H1 (cell line): ENCODE measurements at regions not wholly inside any gene's neighbourhood (a gene's known extent, or its start where the extent isn't known, plus 50 kb on each side); places are given as distances from the start of the nearest gene placed in this dataset.

Experiments
- CTCF ChIA-PET: fragments of 300-600 bp; sonication (Branson Sonifier 250); formaldehyde crosslinking; loops from one replicate; lab custom pipeline; 2021; ENCODE audit not compliant: partially characterized antibody; lab: Charles Lee
- POLR2A ChIA-PET: fragments of 300-600 bp; sonication (Branson Sonifier 250); formaldehyde crosslinking; loops from one replicate; lab custom pipeline; 2021; ENCODE audit warnings: inconsistent platforms; ENCODE audit not compliant: partially characterized antibody; lab: Charles Lee
- DNase-seq, 2 experiments: peaks; one replicate each; pipeline versions ENCODE4 v3.0.0 to v3.0.0-alpha.2; 2010 to 2022; ENCODE audit warnings: low spot score in 2 of 2, low read depth in 1 of 2, mixed read lengths in 1 of 2
- FAIRE-seq: peaks from 2 replicates; lab custom pipeline; 2011; peaks lifted over from hg19 to GRCh38; lab: Jason Lieb, UNC
- H2AFZ ChIP-seq: 2 replicates; pipeline ENCODE4 v1.8.1; 2012; ENCODE audit warnings: low read length, inconsistent platforms
- H2AK5ac ChIP-seq: 2 replicates; pipeline ENCODE4 v1.6.1; 2013; ENCODE audit warnings: low read depth, low read length
- H2BK120ac ChIP-seq: replicated peaks from 2 replicates; pipeline ENCODE3; 2013; ENCODE audit warnings: low read depth, low read length, inconsistent platforms
- H2BK12ac ChIP-seq: 2 replicates; pipeline ENCODE4 v1.6.1; 2013; ENCODE audit warnings: low read depth, low read length
- H2BK15ac ChIP-seq: 2 replicates; pipeline ENCODE4 v1.6.1; 2013; ENCODE audit warnings: low read length
- H2BK20ac ChIP-seq: 2 replicates; pipeline ENCODE4 v1.6.1; 2013; ENCODE audit warnings: low read length
- H2BK5ac ChIP-seq: 2 replicates; pipeline ENCODE4 v1.6.1; 2013; ENCODE audit warnings: low read depth, low read length
- H3K14ac ChIP-seq: 2 replicates; pipeline ENCODE4 v1.6.1; 2013; ENCODE audit warnings: inconsistent platforms; ENCODE audit not compliant: insufficient read length
- H3K18ac ChIP-seq: 2 replicates; pipeline ENCODE4 v1.6.1; 2013; ENCODE audit warnings: low read length; ENCODE audit errors: extremely low read depth
- H3K23ac ChIP-seq: 2 replicates; pipeline ENCODE4 v1.6.1; 2013; ENCODE audit warnings: inconsistent platforms; ENCODE audit not compliant: insufficient read length
- H3K23me2 ChIP-seq: 2 replicates; pipeline ENCODE4 v1.6.1; 2013; ENCODE audit warnings: low read depth, low read length
- H3K27ac ChIP-seq: 2 replicates; pipeline ENCODE4 v1.6.1; 2011; ENCODE audit warnings: low read depth, low read length, inconsistent platforms
- H3K27me3 ChIP-seq, 4 experiments: replicated peaks in 1 of 4; 1 replicate in 1 of 4; 2 replicates in 3 of 4; pipeline versions ENCODE4 v1.6.1 to v1.8.1; 2011 to 2013; ENCODE audit warnings: low read length in 3 of 4, mild to moderate bottlenecking in 3 of 4, inconsistent platforms in 2 of 4, mixed read lengths in 2 of 4, moderate library complexity in 1 of 4; ENCODE audit not compliant: control insufficient read depth in 3 of 4, insufficient read depth in 3 of 4; ENCODE audit errors: extremely low read depth in 1 of 4
- H3K36me3 ChIP-seq, 4 experiments: 2 replicates each; pipeline versions ENCODE4 v1.6.1 to v1.8.1; 2011 to 2013; ENCODE audit warnings: mild to moderate bottlenecking in 4 of 4, low read length in 3 of 4, moderate library complexity in 2 of 4, control low read depth in 1 of 4, inconsistent platforms in 1 of 4; ENCODE audit not compliant: insufficient read depth in 4 of 4, control insufficient read depth in 2 of 4
- H3K4ac ChIP-seq: replicated peaks from 2 replicates; pipeline ENCODE3; 2013; ENCODE audit warnings: low read length, low read depth, mixed read lengths, inconsistent platforms; ENCODE audit not compliant: insufficient read length
- H3K4me1 ChIP-seq, 4 experiments: replicated peaks in 1 of 4; 1 replicate in 1 of 4; 2 replicates in 3 of 4; pipeline versions ENCODE4 v1.6.1 to v1.8.1; 2011 to 2013; ENCODE audit warnings: low read length in 3 of 4, inconsistent platforms in 2 of 4, mixed read lengths in 1 of 4; ENCODE audit not compliant: insufficient read depth in 4 of 4, control insufficient read depth in 3 of 4
- H3K4me2 ChIP-seq, 2 experiments: 2 replicates each; pipeline versions ENCODE4 v1.6.1 to v1.8.1; 2011 to 2013; ENCODE audit warnings: low read depth in 2 of 2, low read length in 2 of 2, control low read depth in 1 of 2, inconsistent platforms in 1 of 2, mild to moderate bottlenecking in 1 of 2; ENCODE audit not compliant: insufficient read depth in 1 of 2
- H3K4me3 ChIP-seq, 4 experiments: fragments of 200-600, 300-600 bp in 1 of 4; sonication (generic), shearing (Covaris generic), sonication (Bioruptor Twin) in 1 of 4; 2 replicates each; pipeline versions ENCODE4 v1.5.1 to v1.8.1; 2011 to 2016; ENCODE audit warnings: low read length in 4 of 4, low read depth in 3 of 4, control low read depth in 2 of 4, inconsistent platforms in 2 of 4, mild to moderate bottlenecking in 2 of 4, mixed read lengths in 1 of 4, moderate library complexity in 1 of 4; ENCODE audit not compliant: insufficient read depth in 2 of 4; ENCODE audit errors: extremely low read depth in 1 of 4
- H3K56ac ChIP-seq: replicated peaks from 2 replicates; pipeline ENCODE3; 2013; ENCODE audit warnings: low read depth, mild to moderate bottlenecking, mixed read lengths, low read length, inconsistent platforms; ENCODE audit not compliant: insufficient read length
- H3K79me1 ChIP-seq: 2 replicates; pipeline ENCODE4 v1.6.1; 2013; ENCODE audit warnings: low read depth, low read length, control low read depth
- H3K79me2 ChIP-seq, 2 experiments: 2 replicates each; pipeline versions ENCODE4 v1.6.1 to v1.8.1; 2012 to 2013; ENCODE audit warnings: low read length in 2 of 2, mild to moderate bottlenecking in 2 of 2, inconsistent platforms in 1 of 2; ENCODE audit not compliant: insufficient read depth in 2 of 2, control insufficient read depth in 1 of 2
- H3K9ac ChIP-seq, 4 experiments: replicated peaks in 1 of 4; 1 replicate in 1 of 4; 2 replicates in 3 of 4; pipeline versions ENCODE4 v1.6.1 to v1.8.1; 2011 to 2013; ENCODE audit warnings: low read depth in 3 of 4, low read length in 3 of 4, control low read depth in 2 of 4, mild to moderate bottlenecking in 2 of 4, moderate library complexity in 2 of 4, inconsistent platforms in 1 of 4; ENCODE audit errors: extremely low read depth in 1 of 4
- H3K9me3 ChIP-seq, 2 experiments: 2 replicates each; pipeline versions ENCODE4 v1.6.1 to v1.8.1; 2012 to 2013; ENCODE audit warnings: mild to moderate bottlenecking in 2 of 2, moderate library complexity in 2 of 2, control low read depth in 1 of 2, inconsistent platforms in 1 of 2, low read depth in 1 of 2, low read length in 1 of 2, mixed read lengths in 1 of 2; ENCODE audit not compliant: insufficient read depth in 2 of 2
- H4K20me1 ChIP-seq, 2 experiments: replicated peaks in 1 of 2; 2 replicates each; pipeline versions ENCODE3 to v1.8.1; 2011 to 2013; ENCODE audit warnings: inconsistent platforms in 2 of 2, low read length in 2 of 2, mild to moderate bottlenecking in 1 of 2; ENCODE audit not compliant: insufficient read depth in 2 of 2, control insufficient read depth in 1 of 2
- H4K5ac ChIP-seq: 2 replicates; pipeline ENCODE4 v1.6.1; 2013; ENCODE audit warnings: low read length, low read depth, mixed read lengths, inconsistent platforms; ENCODE audit not compliant: insufficient read length
- H4K8ac ChIP-seq: 2 replicates; pipeline ENCODE4 v1.8.0; 2013; ENCODE audit warnings: mild to moderate bottlenecking, moderate library complexity, low read length, inconsistent platforms; ENCODE audit not compliant: insufficient read depth; ENCODE audit errors: extremely low read depth
- H4K91ac ChIP-seq: replicated peaks from 2 replicates; pipeline ENCODE3; 2013; ENCODE audit warnings: low read length, mixed read lengths, inconsistent platforms; ENCODE audit not compliant: insufficient read length
- ASH2L ChIP-seq: fragments of 200-600, 300-600 bp; sonication (generic); IDR thresholded peaks from one replicate; pipeline ENCODE4 v1.7.1; 2017; ENCODE audit warnings: low read length
- CHD2 ChIP-seq: IDR thresholded peaks from 2 replicates; pipeline ENCODE4 v1.6.1; 2012; ENCODE audit warnings: low read length, improper control_type of control experiment
- EP300 ChIP-seq, 2 experiments: IDR thresholded peaks; 1 replicate in 1 of 2; 2 replicates in 1 of 2; pipeline ENCODE4 v1.6.1; 2011 to 2012; ENCODE audit warnings: low read depth in 2 of 2, low read length in 2 of 2, mild to moderate bottlenecking in 2 of 2, borderline replicate concordance in 1 of 2, inconsistent platforms in 1 of 2, moderate library complexity in 1 of 2
- MAFK ChIP-seq: IDR thresholded peaks from 2 replicates; pipeline ENCODE4 v1.6.1; 2012; ENCODE audit warnings: low read depth, mild to moderate bottlenecking, improper control_type of control experiment, low read length
- NRF1 ChIP-seq: IDR thresholded peaks from 2 replicates; pipeline ENCODE4 v1.6.1; 2011; ENCODE audit warnings: mild to moderate bottlenecking, low read depth, low read length, improper control_type of control experiment
- RAD21 ChIP-seq, 2 experiments: IDR thresholded peaks in 1 of 2; conservative IDR thresholded peaks in 1 of 2; 2 replicates each; pipeline ENCODE4 v1.6.1; 2011; ENCODE audit warnings: low read depth in 2 of 2, low read length in 2 of 2, improper control_type of control experiment in 1 of 2, inconsistent platforms in 1 of 2, mild to moderate bottlenecking in 1 of 2, moderate library complexity in 1 of 2
- SAP30 ChIP-seq: fragments of 300-600 bp; sonication (generic); IDR thresholded peaks from 2 replicates; pipeline ENCODE4 v1.7.1; 2012; ENCODE audit warnings: low read length, moderate library complexity, mild to moderate bottlenecking, inconsistent platforms; ENCODE audit not compliant: insufficient read depth, insufficient replicate concordance
- SP4 ChIP-seq: IDR thresholded peaks from 2 replicates; pipeline ENCODE4 v1.6.1; 2012; ENCODE audit warnings: low read length, inconsistent platforms
- SRF ChIP-seq: IDR thresholded peaks from 2 replicates; pipeline ENCODE4 v1.6.1; 2011; ENCODE audit warnings: mild to moderate bottlenecking, low read depth, low read length, moderate library complexity
- TAF7 ChIP-seq: optimal IDR thresholded peaks from 2 replicates; pipeline ENCODE3; 2011; ENCODE audit warnings: low read depth, mild to moderate bottlenecking, inconsistent platforms, low read length, moderate library complexity, borderline replicate concordance
- TEAD4 ChIP-seq: IDR thresholded peaks from 2 replicates; pipeline ENCODE4 v1.6.1; 2012; ENCODE audit warnings: low read depth, low read length, inconsistent platforms, mixed read lengths
- USF2 ChIP-seq: IDR thresholded peaks from 2 replicates; pipeline ENCODE4 v1.6.1; 2011; ENCODE audit warnings: low read length, improper control_type of control experiment
- YY1 ChIP-seq: IDR thresholded peaks from 2 replicates; pipeline ENCODE4 v1.6.1; 2011; ENCODE audit warnings: low read depth, mild to moderate bottlenecking, low read length
- WGBS, 2 experiments: shearing (Covaris generic) in 1 of 2; methylation state at CpG; one replicate each; pipeline versions ENCODE4 v1.1.6 to v1.1.7; 2013 to 2015; ENCODE audit warnings: low lambda C conversion rate in 2 of 2, mixed read lengths in 2 of 2, inconsistent platforms in 1 of 2, low coverage in 1 of 2, missing lambda C conversion rate in 1 of 2; ENCODE audit not compliant: insufficient replicate concordance in 2 of 2, insufficient coverage in 1 of 2, insufficient read length in 1 of 2; ENCODE audit errors: extremely low coverage in 1 of 2, missing lambda C conversion rate in 1 of 2; 5-methylcytosine and 5-hydroxymethylcytosine counted together

GRCh38 chr11:114928260-114928870 lies 250.0 kb downstream of the NXPE2 start:
- no peak overlapping the region for H3K4me3 ChIP-seq
- H3K14ac ChIP-seq, result no peak overlapping the region
- POLR2A ChIA-PET, result no interaction called here
- no peaks in the 10 kb centered on the region for H3K23me2 ChIP-seq
- no peaks in the 10 kb centered on the region for H3K79me2 ChIP-seq
- H3K9me3 ChIP-seq, result peaks cover 0 to 2% of the 10 kb centered on the region in 2 experiments; a peak in 1 of 4 replicates
- no peak overlapping the region for H3K23ac ChIP-seq
- no peaks in the 10 kb centered on the region for H3K79me1 ChIP-seq
- H3K27me3 ChIP-seq, result no peaks in the 10 kb centered on the region
- H3K27ac ChIP-seq, result no peak overlapping the region
- no peak for DNase-seq
- H2AK5ac ChIP-seq, result no peak overlapping the region
- H4K91ac ChIP-seq, result no peak overlapping the region
- no peak overlapping the region for H3K18ac ChIP-seq
- H2BK120ac ChIP-seq, result no peak overlapping the region
- no peaks in the 10 kb centered on the region for H4K20me1 ChIP-seq
- CTCF ChIA-PET, result interaction anchor here (1.1 to 2.4 kb wide), 2 partner anchors 10 to 36 kb away, joined by 3 to 10 read pairs; no protein-coding TSS in a partner anchor
- no peak for FAIRE-seq
- H3K4ac ChIP-seq, result no peak overlapping the region
- H2BK20ac ChIP-seq, result no peak overlapping the region
- H3K9ac ChIP-seq, result no peak overlapping the region
- no peak overlapping the region for H3K56ac ChIP-seq
- no peak overlapping the region for H3K4me2 ChIP-seq
- H2BK12ac ChIP-seq, result no peak overlapping the region
- no peak overlapping the region for H2BK15ac ChIP-seq
- H4K8ac ChIP-seq, result no peak overlapping the region
- WGBS, 2 experiments, result 82% methylated on average over 6 of the region's 6 CpGs; no CpG with 5 or more reads in 1 of the 2 experiments
- no peaks in the 10 kb centered on the region for H3K4me1 ChIP-seq
- no peak overlapping the region for H2BK5ac ChIP-seq
- H2AFZ ChIP-seq, result no peak overlapping the region
- no peaks in the 10 kb centered on the region for H3K36me3 ChIP-seq
- no peak overlapping the region for H4K5ac ChIP-seq
- TF ChIP-seq ASH2L, result no peak
- TF ChIP-seq EP300 (IDR thresholded peaks at IDR 0.05; ENCODE audit: borderline replicate concordance in 1 of 2, low read depth in 2 of 2, low read length in 2 of 2), result no peak
- no peak for TF ChIP-seq NRF1
- no peak for TF ChIP-seq TEAD4
- no peak for TF ChIP-seq YY1
- no peak for TF ChIP-seq TAF7
- no peak for TF ChIP-seq USF2
- TF ChIP-seq CHD2, result no peak
- TF ChIP-seq RAD21 (IDR thresholded peaks at IDR 0.05 in 1 of 2, conservative IDR thresholded peaks at IDR 0.05 in 1 of 2; ENCODE audit: low read depth in 2 of 2, low read length in 2 of 2), result no peak
- no peak for TF ChIP-seq SRF
- no peak for TF ChIP-seq MAFK
- no peak for TF ChIP-seq SAP30
- TF ChIP-seq SP4, result no peak
